HEK293 (cell line): ENCODE measurements at regions not wholly inside any gene's neighbourhood (a gene's known extent, or its start where the extent isn't known, plus 50 kb on each side); places are given as distances from the start of the nearest gene placed in this dataset.
A peak's percentile ranks its signal among the peaks of the same experiment; 100 is the strongest.

Experiments used
- CTCF ChIA-PET: fragments of 350-600 bp; formaldehyde crosslinking; extraction: SDS; loops from one replicate; lab custom pipeline; 2021; ENCODE audit warnings: antibody characterized with exemption; lab: Yijun Ruan, JAX
- POLR2A ChIA-PET: fragments of 300-600 bp; formaldehyde crosslinking; extraction: SDS; loops from one replicate; lab custom pipeline; 2020; ENCODE audit warnings: antibody characterized with exemption, inconsistent platforms; lab: Yijun Ruan, JAX
- H3K27ac ChIP-seq: fragments of 200-500 bp; sonication (Bioruptor generic); 2 replicates; pipeline ENCODE4 v1.5.1; 2014; ENCODE audit warnings: low read depth, low read length, control low read depth, inconsistent platforms; ENCODE audit errors: extremely low read depth
- H3K36me3 ChIP-seq, 2 experiments: fragments of 200-500 bp in 1 of 2; sonication (Bioruptor generic) in 1 of 2; 1 replicate in 1 of 2; 2 replicates in 1 of 2; pipeline ENCODE4 v1.5.1; 2014 to 2017; ENCODE audit warnings: inconsistent platforms in 2 of 2, low read length in 2 of 2; ENCODE audit not compliant: control insufficient read depth in 2 of 2, insufficient read depth in 1 of 2
- H3K4me1 ChIP-seq: fragments of 200-500 bp; sonication (Bioruptor generic); 2 replicates; pipeline ENCODE4 v1.5.1; 2014; ENCODE audit warnings: mild to moderate bottlenecking, low read length, inconsistent platforms; ENCODE audit not compliant: control insufficient read depth, insufficient read depth
- H3K4me3 ChIP-seq: 2 replicates; pipeline ENCODE4 v1.5.1; 2011; ENCODE audit warnings: low read depth, mild to moderate bottlenecking, control low read depth, low read length, moderate library complexity
- H3K9me3 ChIP-seq: fragments of 200-500 bp; sonication (Bioruptor generic); 2 replicates; pipeline ENCODE4 v1.5.1; 2014; ENCODE audit warnings: low read depth, low read length, inconsistent platforms; ENCODE audit not compliant: control insufficient read depth, insufficient read depth
- GFI1B ChIP-seq: fragments of 450-650 bp; formaldehyde crosslinking; IDR thresholded peaks from 2 replicates; pipeline ENCODE4 v1.5.1; 2016; ENCODE audit warnings: missing biosample characterization, missing genetic modification characterization
- GLIS2 ChIP-seq: fragments of 450-650 bp; formaldehyde crosslinking; IDR thresholded peaks from 2 replicates; pipeline ENCODE4 v1.5.1; 2016; ENCODE audit warnings: missing biosample characterization, missing genetic modification characterization
- HOXD13 ChIP-seq: sonication (generic); formaldehyde crosslinking; IDR thresholded peaks from 2 replicates; pipeline ENCODE4 v1.8.0; 2022; ENCODE audit warnings: missing genetic modification reagents, borderline replicate concordance
- KLF1 ChIP-seq: fragments of 450-650 bp; formaldehyde crosslinking; IDR thresholded peaks from 2 replicates; pipeline ENCODE4 v1.5.1; 2016; ENCODE audit warnings: missing biosample characterization, missing genetic modification characterization
- KLF9 ChIP-seq: fragments of 450-650 bp; formaldehyde crosslinking; IDR thresholded peaks from 2 replicates; pipeline ENCODE4 v1.5.1; 2016; ENCODE audit warnings: missing biosample characterization, missing genetic modification characterization, low read depth
- MYNN ChIP-seq: fragments of 450-650 bp; formaldehyde crosslinking; IDR thresholded peaks from 2 replicates; pipeline ENCODE4 v1.5.1; 2016; ENCODE audit warnings: missing biosample characterization, missing genetic modification characterization, borderline replicate concordance
- ZBTB21 ChIP-seq: fragments of 450-650 bp; formaldehyde crosslinking; IDR thresholded peaks from 2 replicates; pipeline ENCODE4 v1.5.1; 2017; ENCODE audit warnings: missing biosample characterization, missing genetic modification characterization
- ZIC2 ChIP-seq: fragments of 450-650 bp; formaldehyde crosslinking; IDR thresholded peaks from 2 replicates; pipeline ENCODE4 v1.5.1; 2016; ENCODE audit warnings: missing biosample characterization, missing genetic modification characterization
- ZNF138 ChIP-seq: fragments of 450-650 bp; formaldehyde crosslinking; IDR thresholded peaks from 2 replicates; pipeline ENCODE4 v1.5.1; 2016; ENCODE audit warnings: missing biosample characterization, missing genetic modification characterization, borderline replicate concordance
- ZNF155 ChIP-seq: fragments of 450-650 bp; formaldehyde crosslinking; IDR thresholded peaks from 2 replicates; pipeline ENCODE4 v1.5.1; 2016; ENCODE audit warnings: missing biosample characterization, missing genetic modification characterization
- ZNF184 ChIP-seq: fragments of 450-650 bp; IDR thresholded peaks from 2 replicates; pipeline ENCODE4 v1.5.1; 2018; ENCODE audit warnings: missing biosample characterization, mild to moderate bottlenecking, missing genetic modification characterization
- ZNF239 ChIP-seq: fragments of 450-650 bp; formaldehyde crosslinking; IDR thresholded peaks from 2 replicates; pipeline ENCODE4 v1.5.1; 2016; ENCODE audit warnings: missing biosample characterization, missing genetic modification characterization
- ZNF354C ChIP-seq: fragments of 450-650 bp; formaldehyde crosslinking; IDR thresholded peaks from 2 replicates; pipeline ENCODE4 v1.5.1; 2016; ENCODE audit warnings: missing biosample characterization, missing genetic modification characterization, low read depth, borderline replicate concordance
- ZNF473 ChIP-seq: fragments of 450-650 bp; formaldehyde crosslinking; IDR thresholded peaks from 2 replicates; pipeline ENCODE4 v1.5.1; 2017; ENCODE audit warnings: missing biosample characterization, missing genetic modification characterization
- ZNF501 ChIP-seq: fragments of 450-650 bp; formaldehyde crosslinking; IDR thresholded peaks from 2 replicates; pipeline ENCODE4 v1.5.1; 2016; ENCODE audit warnings: missing biosample characterization, missing genetic modification characterization
- ZNF624 ChIP-seq: fragments of 450-650 bp; formaldehyde crosslinking; IDR thresholded peaks from 2 replicates; pipeline ENCODE4 v1.5.1; 2017; ENCODE audit warnings: missing biosample characterization, missing genetic modification characterization
- ZNF626 ChIP-seq: fragments of 450-650 bp; sonication (Bioruptor Pico); formaldehyde crosslinking; IDR thresholded peaks from 2 replicates; pipeline ENCODE4 v1.5.1; 2018; ENCODE audit warnings: missing biosample characterization, missing genetic modification characterization, inconsistent platforms
- ZNF664 ChIP-seq: fragments of 450-650 bp; formaldehyde crosslinking; IDR thresholded peaks from 2 replicates; pipeline ENCODE4 v1.5.1; 2016; ENCODE audit warnings: missing biosample characterization, missing genetic modification characterization
- ZNF768 ChIP-seq: fragments of 450-650 bp; formaldehyde crosslinking; IDR thresholded peaks from 2 replicates; pipeline ENCODE4 v1.5.1; 2018; ENCODE audit warnings: missing biosample characterization, mild to moderate bottlenecking, missing genetic modification characterization
- ZNF843 ChIP-seq: fragments of 450-650 bp; formaldehyde crosslinking; IDR thresholded peaks from 2 replicates; pipeline ENCODE4 v1.5.1; 2016; ENCODE audit warnings: missing biosample characterization, missing genetic modification characterization
- TF ChIP-seq, protein P1 (sequence below): sonication (generic); formaldehyde crosslinking; IDR thresholded peaks from 2 replicates; pipeline ENCODE4 v1.8.1; 2022; ENCODE audit warnings: mild to moderate bottlenecking, moderate library complexity, missing genetic modification reagents
- TF ChIP-seq, protein P2 (sequence below): fragments of 450-650 bp; formaldehyde crosslinking; IDR thresholded peaks from 2 replicates; pipeline ENCODE4 v1.5.1; 2016; ENCODE audit warnings: missing biosample characterization, missing genetic modification characterization
- TF ChIP-seq, protein P3 (sequence below): fragments of 450-650 bp; formaldehyde crosslinking; IDR thresholded peaks from 2 replicates; pipeline ENCODE4 v1.5.1; 2016; ENCODE audit warnings: missing biosample characterization, missing genetic modification characterization
- TF ChIP-seq, protein P4 (sequence below): fragments of 450-650 bp; formaldehyde crosslinking; IDR thresholded peaks from 2 replicates; pipeline ENCODE4 v1.5.1; 2016; ENCODE audit warnings: missing biosample characterization, missing genetic modification characterization, borderline replicate concordance
- TF ChIP-seq, protein P5 (sequence below): fragments of 450-650 bp; formaldehyde crosslinking; IDR thresholded peaks from 2 replicates; pipeline ENCODE4 v1.5.1; 2016; ENCODE audit warnings: missing biosample characterization, missing genetic modification characterization

DNA sequence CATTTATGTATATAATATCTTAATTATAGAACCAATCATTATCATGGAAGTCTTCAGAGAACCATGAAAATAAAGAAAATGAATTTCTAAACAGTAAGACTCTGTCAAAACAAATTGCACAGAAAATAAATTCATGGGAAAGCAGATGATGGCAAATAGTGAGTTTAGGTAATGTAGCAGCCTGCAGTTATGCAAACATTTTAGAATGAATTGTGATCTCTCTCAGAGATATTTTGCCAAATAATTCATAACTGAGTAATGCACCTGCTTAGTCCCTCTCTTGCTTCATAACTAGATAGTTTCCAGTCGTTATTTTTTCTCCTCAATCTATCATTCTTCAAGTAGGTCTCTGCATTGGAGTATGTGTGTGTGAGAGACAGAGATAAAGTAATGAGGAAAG is 492.7 kb upstream of the THBS1 start:
- no peaks in the 10 kb centered on the region for H3K9me3 ChIP-seq
- H3K4me3 ChIP-seq = no peak overlapping the region
- H3K27ac ChIP-seq = no peak overlapping the region
- POLR2A ChIA-PET = no interaction called here
- TF ChIP-seq MYNN (tag by site-specific recombination) = no peak
- no peak for TF ChIP-seq ZNF138 (tag by site-specific recombination)
- no peak for TF ChIP-seq ZNF664 (tag by site-specific recombination)
- no peak for TF ChIP-seq ZNF626
- TF ChIP-seq ZBTB21 (tag by site-specific recombination) = no peak
- TF ChIP-seq, all 188 proteins: peak for 0
- Histone ChIP-seq H3K4me1 (no peaks in the 10 kb centered on the region), H3K36me3 (no peaks in the 10 kb centered on the region)
- CTCF ChIA-PET = interaction anchor here (0.6 kb wide), 1 partner anchor 8 kb away, joined by 3 read pairs; no protein-coding TSS in a partner anchor

DNA sequence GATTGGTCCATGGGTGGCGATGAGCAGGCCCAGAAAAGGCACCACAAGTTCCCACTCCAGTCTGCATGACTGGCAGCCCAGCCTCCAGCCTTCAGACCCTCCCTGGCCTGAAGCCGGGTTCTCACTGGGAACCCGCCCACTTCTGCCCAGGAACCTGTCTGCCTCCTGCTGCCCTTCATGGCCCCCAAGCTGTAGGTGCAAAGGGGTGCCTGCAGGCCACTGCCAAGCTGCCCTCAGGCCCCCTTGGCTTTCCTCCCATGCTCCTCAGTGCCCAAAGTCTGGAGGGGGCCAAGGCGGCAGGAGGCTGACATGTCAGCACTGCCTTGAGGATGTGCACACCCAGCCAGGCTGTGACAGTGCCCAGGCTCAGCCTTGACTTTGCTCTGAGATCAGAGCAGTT is 488.5 kb upstream of the THBS1 start:
- TF ChIP-seq ZNF155 (tag by site-specific recombination) = no peak
- peak; percentile 59 for TF ChIP-seq ZIC2 (tag by site-specific recombination)

DNA sequence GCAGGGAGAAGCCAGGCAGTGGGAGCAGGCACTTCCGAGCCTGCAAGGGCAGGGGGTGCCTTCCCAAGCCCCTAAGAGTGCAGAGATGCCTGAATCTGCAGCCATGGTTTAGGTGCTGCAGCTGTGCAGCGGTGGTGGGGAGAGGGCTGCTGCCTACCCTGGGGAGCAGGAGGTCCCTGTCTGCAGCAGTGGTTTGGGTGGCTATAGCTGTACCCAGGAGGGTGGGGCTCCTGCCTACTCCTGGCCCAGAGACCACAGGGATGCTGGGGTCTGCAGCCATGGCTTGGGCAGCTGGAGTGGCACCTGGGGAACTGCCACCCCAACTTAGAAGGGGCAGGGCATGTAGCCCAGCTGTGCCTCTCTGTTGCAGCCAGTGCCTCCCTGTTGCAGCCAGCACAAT is 488.1 kb upstream of the THBS1 start:
- no peak for TF ChIP-seq ZNF155 (tag by site-specific recombination)
- TF ChIP-seq ZNF843 (tag by site-specific recombination) = no peak
- TF ChIP-seq GLIS2 (tag by site-specific recombination) = no peak
- no peak for TF ChIP-seq ZNF624 (tag by site-specific recombination)
- TF ChIP-seq HOXD13 (CRISPR knock-in tag) = no peak
- no peak for TF ChIP-seq ZNF768
- no peak for TF ChIP-seq ZNF473 (tag by site-specific recombination)
- no peak for TF ChIP-seq ZNF239
- TF ChIP-seq, protein P1, sequence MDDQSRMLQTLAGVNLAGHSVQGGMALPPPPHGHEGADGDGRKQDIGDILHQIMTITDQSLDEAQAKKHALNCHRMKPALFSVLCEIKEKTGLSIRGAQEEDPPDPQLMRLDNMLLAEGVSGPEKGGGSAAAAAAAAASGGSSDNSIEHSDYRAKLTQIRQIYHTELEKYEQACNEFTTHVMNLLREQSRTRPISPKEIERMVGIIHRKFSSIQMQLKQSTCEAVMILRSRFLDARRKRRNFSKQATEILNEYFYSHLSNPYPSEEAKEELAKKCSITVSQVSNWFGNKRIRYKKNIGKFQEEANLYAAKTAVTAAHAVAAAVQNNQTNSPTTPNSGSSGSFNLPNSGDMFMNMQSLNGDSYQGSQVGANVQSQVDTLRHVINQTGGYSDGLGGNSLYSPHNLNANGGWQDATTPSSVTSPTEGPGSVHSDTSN (CRISPR knock-in tag) = no peak
- TF ChIP-seq ZNF184 (tag by site-specific recombination) = no peak
- TF ChIP-seq KLF9 = no peak
- no peak for TF ChIP-seq KLF1 (tag by site-specific recombination)
- TF ChIP-seq, protein P2, sequence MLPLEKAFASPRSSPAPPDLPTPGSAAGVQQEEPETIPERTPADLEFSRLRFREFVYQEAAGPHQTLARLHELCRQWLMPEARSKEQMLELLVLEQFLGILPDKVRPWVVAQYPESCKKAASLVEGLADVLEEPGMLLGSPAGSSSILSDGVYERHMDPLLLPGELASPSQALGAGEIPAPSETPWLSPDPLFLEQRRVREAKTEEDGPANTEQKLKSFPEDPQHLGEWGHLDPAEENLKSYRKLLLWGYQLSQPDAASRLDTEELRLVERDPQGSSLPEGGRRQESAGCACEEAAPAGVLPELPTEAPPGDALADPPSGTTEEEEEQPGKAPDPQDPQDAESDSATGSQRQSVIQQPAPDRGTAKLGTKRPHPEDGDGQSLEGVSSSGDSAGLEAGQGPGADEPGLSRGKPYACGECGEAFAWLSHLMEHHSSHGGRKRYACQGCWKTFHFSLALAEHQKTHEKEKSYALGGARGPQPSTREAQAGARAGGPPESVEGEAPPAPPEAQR = no peak
- TF ChIP-seq, protein P3, sequence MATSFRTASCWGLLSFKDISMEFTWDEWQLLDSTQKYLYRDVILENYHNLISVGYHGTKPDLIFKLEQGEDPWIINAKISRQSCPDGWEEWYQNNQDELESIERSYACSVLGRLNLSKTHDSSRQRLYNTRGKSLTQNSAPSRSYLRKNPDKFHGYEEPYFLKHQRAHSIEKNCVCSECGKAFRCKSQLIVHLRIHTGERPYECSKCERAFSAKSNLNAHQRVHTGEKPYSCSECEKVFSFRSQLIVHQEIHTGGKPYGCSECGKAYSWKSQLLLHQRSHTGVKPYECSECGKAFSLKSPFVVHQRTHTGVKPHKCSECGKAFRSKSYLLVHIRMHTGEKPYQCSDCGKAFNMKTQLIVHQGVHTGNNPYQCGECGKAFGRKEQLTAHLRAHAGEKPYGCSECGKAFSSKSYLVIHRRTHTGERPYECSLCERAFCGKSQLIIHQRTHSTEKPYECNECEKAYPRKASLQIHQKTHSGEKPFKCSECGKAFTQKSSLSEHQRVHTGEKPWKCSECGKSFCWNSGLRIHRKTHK (tag by site-specific recombination) = no peak
- TF ChIP-seq GFI1B (tag by site-specific recombination) = no peak
- TF ChIP-seq, protein P4, sequence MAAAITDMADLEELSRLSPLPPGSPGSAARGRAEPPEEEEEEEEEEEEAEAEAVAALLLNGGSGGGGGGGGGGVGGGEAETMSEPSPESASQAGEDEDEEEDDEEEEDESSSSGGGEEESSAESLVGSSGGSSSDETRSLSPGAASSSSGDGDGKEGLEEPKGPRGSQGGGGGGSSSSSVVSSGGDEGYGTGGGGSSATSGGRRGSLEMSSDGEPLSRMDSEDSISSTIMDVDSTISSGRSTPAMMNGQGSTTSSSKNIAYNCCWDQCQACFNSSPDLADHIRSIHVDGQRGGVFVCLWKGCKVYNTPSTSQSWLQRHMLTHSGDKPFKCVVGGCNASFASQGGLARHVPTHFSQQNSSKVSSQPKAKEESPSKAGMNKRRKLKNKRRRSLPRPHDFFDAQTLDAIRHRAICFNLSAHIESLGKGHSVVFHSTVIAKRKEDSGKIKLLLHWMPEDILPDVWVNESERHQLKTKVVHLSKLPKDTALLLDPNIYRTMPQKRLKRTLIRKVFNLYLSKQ (tag by site-specific recombination) = no peak
- no peak for TF ChIP-seq ZNF354C (tag by site-specific recombination)
- TF ChIP-seq ZNF501 (tag by site-specific recombination) = no peak
- TF ChIP-seq, protein P5, sequence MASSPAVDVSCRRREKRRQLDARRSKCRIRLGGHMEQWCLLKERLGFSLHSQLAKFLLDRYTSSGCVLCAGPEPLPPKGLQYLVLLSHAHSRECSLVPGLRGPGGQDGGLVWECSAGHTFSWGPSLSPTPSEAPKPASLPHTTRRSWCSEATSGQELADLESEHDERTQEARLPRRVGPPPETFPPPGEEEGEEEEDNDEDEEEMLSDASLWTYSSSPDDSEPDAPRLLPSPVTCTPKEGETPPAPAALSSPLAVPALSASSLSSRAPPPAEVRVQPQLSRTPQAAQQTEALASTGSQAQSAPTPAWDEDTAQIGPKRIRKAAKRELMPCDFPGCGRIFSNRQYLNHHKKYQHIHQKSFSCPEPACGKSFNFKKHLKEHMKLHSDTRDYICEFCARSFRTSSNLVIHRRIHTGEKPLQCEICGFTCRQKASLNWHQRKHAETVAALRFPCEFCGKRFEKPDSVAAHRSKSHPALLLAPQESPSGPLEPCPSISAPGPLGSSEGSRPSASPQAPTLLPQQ (tag by site-specific recombination) = no peak
- H3K4me1 ChIP-seq = no peaks in the 10 kb centered on the region
- ChIA-PET POLR2A (no interaction called here), CTCF (no interaction called here)
- no peak overlapping the region for H3K4me3 ChIP-seq
- H3K27ac ChIP-seq = no peak overlapping the region
- H3K36me3 ChIP-seq = no peaks in the 10 kb centered on the region
- H3K9me3 ChIP-seq = no peaks in the 10 kb centered on the region

More for the DNA sequence above, 488.5 kb upstream of the THBS1 start:
- Histone ChIP-seq H3K9me3 (no peaks in the 10 kb centered on the region), H3K27ac (no peak overlapping the region), H3K4me1 (no peaks in the 10 kb centered on the region), H3K36me3 (no peaks in the 10 kb centered on the region), H3K4me3 (no peak overlapping the region)
- ChIA-PET CTCF (no interaction called here), POLR2A (no interaction called here)
